DMS79 (cell line): ENCODE measurements at regions not wholly inside any gene's neighbourhood (a gene's known extent, or its start where the extent isn't known, plus 50 kb on each side); places are given as distances from the start of the nearest gene placed in this dataset.
"Not testable (repeated sequence)": the region's sequence is repeated elsewhere in the genome, so short reads cannot be mapped to it uniquely, and the experiment has no call there.

Experiments
- DNase-seq: peaks from one replicate; lab custom pipeline; 2025; lab: John Stamatoyannopoulos, UW

- not testable (repeated sequence) for DNase-seq
Observed at GRCh38 chr11:3583476-3583875, 58.3 kb downstream of the ART5 start.

- not testable (repeated sequence) for DNase-seq
Observed at GRCh38 chr11:3581389-3581725, 60.4 kb downstream of the ART5 start.

DNA sequence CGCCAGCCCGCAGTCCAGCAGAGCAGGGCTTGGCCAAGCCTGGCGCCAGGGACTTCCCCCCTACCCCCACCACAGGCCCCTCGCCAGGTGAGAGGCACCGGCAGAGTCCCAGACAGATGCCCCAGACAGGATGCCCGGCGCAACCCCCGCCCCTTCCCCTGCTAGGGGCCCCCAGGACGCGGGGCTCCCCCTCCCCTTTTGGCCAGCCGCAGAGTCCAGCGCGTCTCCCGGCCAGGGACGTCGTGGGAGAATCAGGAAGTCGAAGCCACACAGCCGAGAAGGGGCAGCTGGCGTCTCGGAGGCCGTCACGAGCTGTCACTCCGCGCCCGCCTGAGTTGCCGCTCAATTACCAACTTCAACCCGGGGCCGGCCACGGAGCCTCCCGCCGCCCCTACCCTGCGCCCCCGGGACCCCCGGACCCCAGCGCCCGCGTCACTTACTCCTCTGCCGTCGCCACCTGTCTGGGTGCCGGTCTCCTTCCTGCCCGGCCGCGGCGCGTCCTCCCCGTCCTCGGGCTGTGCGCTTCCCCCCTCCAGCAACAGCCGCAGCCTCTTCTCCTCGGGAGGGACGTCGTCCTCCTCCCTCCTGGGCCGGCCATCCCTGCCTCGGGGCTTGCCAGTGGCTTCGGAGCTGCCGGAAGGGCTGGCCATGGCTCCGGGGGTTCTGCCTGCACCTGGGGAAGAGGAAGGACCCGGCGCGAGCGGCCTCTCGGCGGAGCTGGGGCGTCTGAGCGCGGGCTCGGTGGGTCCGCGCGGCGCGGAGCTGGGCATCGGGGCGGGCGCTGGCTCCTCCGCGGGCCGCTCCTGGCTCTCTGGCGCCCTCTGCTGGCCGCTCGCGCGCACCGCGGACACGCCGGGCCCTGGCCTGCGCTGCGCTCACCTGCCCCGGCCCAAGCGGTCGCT lies 61.1 kb downstream of the ART5 start:
- not testable (repeated sequence) for DNase-seq

GRCh38 chr11:3579600-3580459 lies 62.0 kb downstream of the ART5 start:
- DNase-seq = not testable (repeated sequence)

DNA sequence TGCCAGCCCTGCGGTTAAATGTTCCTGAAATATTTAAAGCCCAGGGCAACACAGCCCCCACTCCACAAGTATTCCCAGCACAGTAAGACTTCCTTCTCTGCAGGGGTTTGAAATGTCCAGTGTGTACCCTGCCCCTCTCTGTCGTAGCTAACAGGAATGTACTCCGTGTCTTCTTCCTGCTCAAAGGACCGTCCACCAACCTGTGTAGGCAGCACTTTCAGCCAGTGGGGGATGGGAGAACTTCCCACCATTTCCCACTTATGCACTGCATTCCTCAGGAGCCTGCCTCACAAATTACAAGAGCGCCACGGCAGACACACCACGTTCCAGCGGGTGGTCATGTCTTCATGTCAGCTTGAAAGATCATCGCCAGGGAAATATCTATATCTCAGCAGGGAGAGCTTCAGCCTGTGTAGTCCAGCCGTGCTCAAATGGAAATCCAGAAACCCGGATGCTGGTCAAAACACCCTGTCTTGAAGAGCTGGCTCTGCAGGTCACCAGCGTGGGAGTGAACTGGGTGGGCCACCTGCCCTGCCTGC lies 65.7 kb downstream of the ART5 start:
- DNase-seq = not testable (repeated sequence)

DNA sequence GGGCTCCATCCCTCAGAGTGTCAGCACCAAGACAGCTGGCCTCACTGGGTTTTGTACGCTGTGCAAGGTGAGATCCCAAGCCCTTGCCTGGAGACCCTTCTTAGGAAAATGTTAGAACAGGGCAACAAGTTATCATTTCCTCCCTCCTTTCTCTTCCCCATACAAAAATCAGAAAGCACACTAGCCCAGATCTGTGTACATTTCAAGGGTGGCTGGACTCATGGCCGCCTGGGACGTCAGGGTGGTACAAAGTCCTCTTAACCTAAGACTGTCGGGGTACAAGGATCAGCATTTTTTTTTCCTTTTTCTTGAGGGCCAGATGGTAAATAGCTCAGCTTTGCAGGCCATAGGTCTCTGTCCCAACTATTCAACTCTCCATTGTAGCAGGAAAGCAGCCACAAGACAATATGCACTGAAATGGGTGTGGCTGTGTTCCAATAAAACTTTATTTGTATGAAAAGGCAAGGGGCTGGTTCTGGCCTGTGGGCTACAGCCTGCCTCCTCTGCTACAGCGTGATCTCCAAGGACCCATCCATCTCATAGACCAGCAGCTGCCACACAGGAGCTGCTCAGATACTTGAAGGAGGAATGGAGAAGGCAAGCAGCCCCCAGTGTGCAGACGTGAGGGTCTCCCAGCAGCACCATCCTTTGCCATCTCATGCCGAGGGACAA lies 68.7 kb downstream of the ART5 start:
- DNase-seq = not testable (repeated sequence)

GRCh38 chr11:3571752-3572151 lies 70.0 kb downstream of the ART5 start:
- not testable (repeated sequence) for DNase-seq

GRCh38 chr11:3565838-3566237 lies 76.0 kb downstream of the ART5 start:
- DNase-seq = not testable (repeated sequence)

GRCh38 chr11:3564383-3564782 lies 77.4 kb downstream of the ART5 start:
- DNase-seq = not testable (repeated sequence)

GRCh38 chr11:3554621-3555020 lies 87.2 kb downstream of the ART5 start:
- DNase-seq = not testable (repeated sequence)

DNA sequence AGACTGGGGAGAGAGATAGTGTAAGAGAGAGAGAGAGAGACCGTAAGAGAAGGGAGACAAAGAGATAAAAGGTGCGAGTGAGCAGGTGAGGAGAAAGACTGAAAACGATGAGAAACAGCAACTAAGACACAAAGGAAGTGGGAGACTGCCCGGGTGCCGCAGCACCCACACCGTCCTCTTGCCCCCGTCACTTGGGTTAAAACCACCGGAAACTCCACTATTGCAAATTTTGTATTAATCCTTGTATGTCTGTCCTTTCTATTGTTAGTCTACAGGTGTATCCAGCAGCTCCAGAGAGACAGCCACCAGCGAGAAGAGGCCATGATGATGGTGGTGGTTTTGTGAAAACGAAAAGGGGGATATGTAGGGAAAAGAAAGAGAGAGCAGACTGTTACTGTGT lies 96.8 kb downstream of the ART5 start:
- not testable (repeated sequence) for DNase-seq

- DNase-seq = not testable (repeated sequence)
Observed at GRCh38 chr11:3538220-3538619, 103.6 kb downstream of the ART5 start.

GRCh38 chr11:3537254-3537653 lies 104.5 kb downstream of the ART5 start:
- not testable (repeated sequence) for DNase-seq

GRCh38 chr11:3532958-3533357 lies 108.8 kb downstream of the ART5 start:
- not testable (repeated sequence) for DNase-seq

DNA sequence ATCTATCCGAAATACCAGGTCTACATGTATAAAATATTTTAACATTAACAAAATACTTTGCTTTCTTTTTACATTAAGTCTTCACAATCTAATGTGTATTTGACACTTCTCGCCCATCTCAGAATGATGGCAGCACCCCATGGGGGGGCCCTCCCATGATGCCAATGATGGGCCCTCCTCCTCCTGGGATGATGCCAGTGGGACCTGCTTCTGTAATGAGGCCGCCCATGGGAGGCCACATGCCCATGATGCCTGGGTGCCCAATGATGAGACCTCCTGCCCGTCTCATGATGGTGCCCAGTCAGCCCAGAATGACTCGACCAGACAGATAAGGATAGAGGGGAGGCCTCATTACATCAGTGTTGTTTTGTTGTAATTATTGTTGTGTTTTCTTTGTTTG lies 110.5 kb downstream of the ART5 start:
- not testable (repeated sequence) for DNase-seq

GRCh38 chr11:3523567-3523966 lies 118.2 kb downstream of the ART5 start:
- not testable (repeated sequence) for DNase-seq

DNA sequence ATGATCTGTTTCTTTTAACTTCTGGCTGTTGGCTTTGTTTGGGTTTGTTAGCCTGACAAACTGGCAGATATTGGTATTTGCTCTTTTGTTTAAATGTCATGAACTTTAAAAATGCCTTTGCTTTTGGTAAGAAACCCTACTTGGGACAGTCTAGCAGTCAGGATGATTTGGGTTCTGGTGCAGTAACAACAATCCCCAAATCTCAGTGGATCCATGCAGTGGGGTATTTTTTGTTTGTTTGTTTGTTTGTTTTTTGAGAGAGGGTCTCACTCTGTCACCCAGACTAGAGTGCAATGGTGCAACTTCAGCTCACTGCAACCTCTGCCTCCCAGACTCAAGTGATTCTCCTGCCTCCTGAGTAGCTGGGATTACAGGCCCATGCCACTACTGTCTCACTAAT lies 120.9 kb downstream of the ART5 start:
- not testable (repeated sequence) for DNase-seq

DNA sequence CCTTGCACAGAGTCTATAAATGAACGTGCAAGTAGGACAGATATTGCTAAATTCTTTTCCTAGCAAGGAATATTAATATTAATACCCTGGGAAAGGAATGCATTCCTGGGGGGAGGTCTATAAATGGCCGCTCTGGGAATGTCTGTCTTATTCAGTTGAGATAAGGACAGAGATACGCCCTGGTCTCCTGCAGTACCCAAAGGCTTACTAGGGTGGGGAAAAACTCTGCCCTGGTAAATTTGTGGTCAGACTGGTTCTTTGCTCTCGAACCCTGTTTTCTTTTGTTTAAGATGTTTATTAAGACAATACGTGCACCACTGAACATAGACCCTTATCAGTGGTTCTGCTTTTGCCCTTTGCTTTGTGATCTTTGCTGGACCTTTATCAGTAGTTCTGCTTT lies 122.0 kb downstream of the ART5 start:
- DNase-seq = not testable (repeated sequence)

GRCh38 chr11:3516934-3517567 lies 124.7 kb downstream of the ART5 start:
- not testable (repeated sequence) for DNase-seq

DNA sequence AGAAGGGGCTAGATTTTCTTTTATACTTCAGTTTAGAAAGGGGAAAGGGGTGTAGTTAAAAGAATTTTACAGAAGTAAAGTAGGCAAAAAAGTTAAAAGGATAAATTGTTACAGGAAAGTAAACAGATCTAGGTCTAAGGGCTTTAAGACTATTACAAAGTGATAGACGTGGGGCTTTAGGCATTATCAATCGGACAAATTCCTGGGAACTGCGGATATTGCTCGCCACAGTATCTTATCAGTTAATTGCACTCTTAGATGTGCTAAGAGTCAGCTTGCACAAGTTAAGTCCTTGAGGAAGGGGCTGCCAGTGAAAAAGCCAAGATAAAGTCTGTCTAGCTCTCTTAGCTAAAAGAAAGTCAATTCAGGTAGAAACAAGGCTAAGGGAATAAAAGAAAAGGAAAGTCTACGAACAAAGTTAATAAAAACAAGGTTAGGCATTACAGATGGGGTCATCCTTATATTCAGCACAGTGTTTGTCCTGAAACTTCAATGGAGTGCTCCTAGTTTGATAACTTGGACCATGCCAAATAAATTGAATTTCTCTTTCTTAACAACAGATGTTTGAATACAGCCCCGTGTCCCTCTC lies 125.4 kb downstream of the ART5 start:
- not testable (repeated sequence) for DNase-seq
